K562 (cell line): ENCODE measurements at regions not wholly inside any gene's neighbourhood (a gene's known extent, or its start where the extent isn't known, plus 50 kb on each side); places are given as distances from the start of the nearest gene placed in this dataset.

Experiments used
- ATAC-seq: fragments of 200-7000 bp; cut with Tn5 transposase; 3 replicates; pipeline ENCODE4 v1.9.1; 2020; ENCODE audit warnings: moderate library complexity
- BruUV-seq: library from RNA; stranded (reverse); fragments of 400-500 nt; replicated peaks from 2 replicates; lab custom pipeline; 2021; lab: Mats Ljungman, UMichigan
- CTCF ChIA-PET: fragments of 300-600 bp; formaldehyde crosslinking; extraction: SDS; loops from one replicate; lab custom pipeline; 2021; ENCODE audit warnings: low intra/inter-chr PET ratio; lab: Yijun Ruan, JAX
- POLR2A ChIA-PET: fragments of 300-600, 350-650 bp; sonication (Branson Sonifier 250); formaldehyde crosslinking; extraction: SDS; loops from one replicate; lab custom pipeline; 2021; ENCODE audit warnings: antibody characterized with exemption, inconsistent platforms; lab: Yijun Ruan, JAX
- DNase-seq, 4 experiments: peaks; one replicate each; pipeline versions ENCODE4 v3.0.0 to v3.0.0-alpha.2; 2011 to 2018; ENCODE audit warnings: low spot score in 3 of 4, mixed read lengths in 3 of 4; ENCODE audit errors: extremely low read depth in 1 of 4
- FAIRE-seq: peaks from 2 replicates; lab custom pipeline; 2011; peaks lifted over from hg19 to GRCh38; lab: Jason Lieb, UNC
- H2AFZ ChIP-seq: 2 replicates; pipeline ENCODE4 v1.6.0; 2011; ENCODE audit warnings: low read depth, low read length, control low read depth, inconsistent platforms
- H3K27ac ChIP-seq: fragments of 200-600 bp; 3 replicates; pipeline ENCODE4 v1.8.0; 2011; ENCODE audit warnings: low read depth, mild to moderate bottlenecking, control low read depth, inconsistent platforms, low read length, moderate library complexity, mixed read lengths; ENCODE audit errors: extremely low read depth
- H3K27me3 ChIP-seq, 2 experiments: fragments of 300-600 bp in 1 of 2; 2 replicates in 1 of 2; 3 replicates in 1 of 2; pipeline versions ENCODE4 v1.6.0 to v1.8.0; 2011; ENCODE audit warnings: inconsistent platforms in 2 of 2, low read length in 2 of 2, mild to moderate bottlenecking in 1 of 2, mixed read lengths in 1 of 2, moderate library complexity in 1 of 2; ENCODE audit not compliant: control insufficient read depth in 2 of 2, insufficient read depth in 2 of 2
- H3K36me3 ChIP-seq: fragments of 300-600 bp; 3 replicates; pipeline ENCODE4 v1.8.0; 2011; ENCODE audit warnings: mild to moderate bottlenecking, low read length, inconsistent platforms; ENCODE audit not compliant: control insufficient read depth, insufficient read depth
- H3K4me1 ChIP-seq, 2 experiments: fragments of 200-600 bp in 1 of 2; replicated peaks in 1 of 2; 2 replicates in 1 of 2; 3 replicates in 1 of 2; pipeline versions ENCODE4 v1.5.1 to v1.8.0; 2011; ENCODE audit warnings: inconsistent platforms in 2 of 2, low read length in 2 of 2, mild to moderate bottlenecking in 1 of 2, mixed read lengths in 1 of 2, moderate library complexity in 1 of 2; ENCODE audit not compliant: control insufficient read depth in 2 of 2, insufficient read depth in 2 of 2
- H3K4me2 ChIP-seq: 2 replicates; pipeline ENCODE4 v1.6.1; 2011; ENCODE audit warnings: low read length, control low read depth, inconsistent platforms, mixed read lengths; ENCODE audit not compliant: insufficient read depth
- H3K4me3 ChIP-seq: fragments of 200-600 bp; sonication (generic), shearing (Covaris generic); 2 replicates; pipeline ENCODE4 v1.5.1; 2016; ENCODE audit warnings: control low read depth, inconsistent platforms
- H3K79me2 ChIP-seq: fragments of 200-600 bp; 3 replicates; pipeline ENCODE4 v1.8.0; 2011; ENCODE audit warnings: low read length, inconsistent platforms; ENCODE audit not compliant: control insufficient read depth, insufficient read depth
- H3K9ac ChIP-seq, 2 experiments: 2 replicates each; pipeline versions ENCODE4 v1.6.0 to v1.6.1; 2011; ENCODE audit warnings: low read depth in 2 of 2, low read length in 2 of 2, control low read depth in 1 of 2, inconsistent platforms in 1 of 2, mild to moderate bottlenecking in 1 of 2, mixed read lengths in 1 of 2; ENCODE audit not compliant: insufficient read depth in 1 of 2
- H3K9me1 ChIP-seq: one replicate; pipeline ENCODE4 v1.6.0; 2011; ENCODE audit warnings: inconsistent platforms, mild to moderate bottlenecking, low read length, moderate library complexity; ENCODE audit not compliant: control insufficient read depth, insufficient read depth
- H3K9me3 ChIP-seq: replicated peaks from 2 replicates; pipeline ENCODE4 v1.5.1; 2011; ENCODE audit warnings: low read depth, low read length, inconsistent platforms; ENCODE audit not compliant: control insufficient read depth, insufficient read depth
- H4K20me1 ChIP-seq: replicated peaks from 2 replicates; pipeline ENCODE4 v1.6.1; 2011; ENCODE audit warnings: low read length, inconsistent platforms, mixed read lengths; ENCODE audit not compliant: control insufficient read depth, insufficient read depth
- CBX8 ChIP-seq: fragments of 200-600 bp; sonication (generic); IDR thresholded peaks from 2 replicates; pipeline ENCODE4 v1.6.1; 2012; ENCODE audit warnings: borderline replicate concordance, mixed run types, low read depth, mild to moderate bottlenecking, moderate library complexity, mixed read lengths, low read length, control low read depth, inconsistent platforms; ENCODE audit not compliant: poor library complexity, severe bottlenecking; ENCODE audit errors: extremely low read depth
- CEBPG ChIP-seq, 3 experiments: fragments of 200-800 bp in 1 of 3; sonication (Bioruptor generic) in 1 of 3; sonication (generic) in 1 of 3; formaldehyde crosslinking in 1 of 3; IDR thresholded peaks in 2 of 3; conservative IDR thresholded peaks in 1 of 3; 2 replicates each; pipeline versions ENCODE4 v1.6.1 to v1.8.0; 2016 to 2022; ENCODE audit warnings: missing compliant biosample characterization in 2 of 3, missing genetic modification characterization in 2 of 3, mild to moderate bottlenecking in 1 of 3, missing genetic modification reagents in 1 of 3
- FOXO4 ChIP-seq: fragments of 450-650 bp; formaldehyde crosslinking; IDR thresholded peaks from 2 replicates; pipeline ENCODE4 v1.4.0; 2020; ENCODE audit warnings: mild to moderate bottlenecking, moderate library complexity
- KLF13 ChIP-seq: fragments of 450-650 bp; IDR thresholded peaks from 2 replicates; pipeline ENCODE4 v1.6.1; 2016; ENCODE audit warnings: missing genetic modification characterization, low read depth, mild to moderate bottlenecking, missing compliant biosample characterization, moderate library complexity, borderline replicate concordance
- MCM5 ChIP-seq: fragments of 450-650 bp; IDR thresholded peaks from 2 replicates; pipeline ENCODE4 v1.6.1; 2016; ENCODE audit warnings: low read depth
- PPARD ChIP-seq: fragments of 250-450 bp; sonication (Bioruptor Pico); IDR thresholded peaks from 2 replicates; pipeline ENCODE4 v1.8.0; 2022; ENCODE audit warnings: inconsistent platforms, mild to moderate bottlenecking, moderate library complexity
- RBFOX2 ChIP-seq: fragments of 200-400 bp; formaldehyde crosslinking; IDR thresholded peaks from 2 replicates; pipeline ENCODE4 v1.6.1; 2017; ENCODE audit warnings: low read depth, mild to moderate bottlenecking, low read length, moderate library complexity
- SMAD4 ChIP-seq: fragments of 250-450 bp; sonication (Bioruptor Pico); conservative IDR thresholded peaks from 2 replicates; pipeline ENCODE4 v1.8.0; 2021; ENCODE audit warnings: inconsistent platforms, mild to moderate bottlenecking, moderate library complexity
- SRF ChIP-seq, 2 experiments: fragments of 250-450, 450-650 bp in 1 of 2; sonication (Bioruptor Pico) in 1 of 2; sonication (generic) in 1 of 2; formaldehyde crosslinking; IDR thresholded peaks; 2 replicates each; pipeline versions ENCODE4 v1.5.0 to v1.5.1; 2020 to 2022; ENCODE audit warnings: mild to moderate bottlenecking in 1 of 2, missing genetic modification reagents in 1 of 2
- SRSF7 ChIP-seq: fragments of 200-400 bp; formaldehyde crosslinking; optimal IDR thresholded peaks from 2 replicates; pipeline ENCODE3; 2017; ENCODE audit warnings: mild to moderate bottlenecking, low read depth, low read length
- TBL1XR1 ChIP-seq, 2 experiments: IDR thresholded peaks; 2 replicates each; pipeline ENCODE4 v1.6.1; 2012; ENCODE audit warnings: improper control_type of control experiment in 2 of 2, low read length in 2 of 2, mild to moderate bottlenecking in 1 of 2
- ZFP91 ChIP-seq: sonication (generic); formaldehyde crosslinking; IDR thresholded peaks from 2 replicates; pipeline ENCODE4 v1.8.0; 2022; ENCODE audit warnings: mild to moderate bottlenecking, missing genetic modification reagents
- ZNF324 ChIP-seq: fragments of 250-450 bp; sonication (Bioruptor Pico); IDR thresholded peaks from 2 replicates; pipeline ENCODE4 v1.4.0; 2020; ENCODE audit warnings: mild to moderate bottlenecking
- WGBS: fragments of 100-300 bp; shearing (Covaris generic); methylation state at CpG from one replicate; pipeline ENCODE4 v1.1.6; 2016; ENCODE audit warnings: low coverage, mixed read lengths; ENCODE audit not compliant: insufficient coverage; ENCODE audit errors: missing lambda C conversion rate; 5-methylcytosine and 5-hydroxymethylcytosine counted together
- in situ Hi-C: fragments of 300-500 bp; cut with MboI; formaldehyde crosslinking; loops from 4 replicates; pipeline ENCODE4 v1.15.0; 2018; ENCODE audit warnings: inconsistent platforms, mixed read lengths
- intact Hi-C: fragments of 100-400 bp; cut with micrococcal nuclease; formaldehyde crosslinking; loops from 2 replicates; pipeline ENCODE4 v1.14.2; 2022

GRCh38 chr4:136680271-136680670 lies 852.0 kb downstream of the PCDH18 start:
- in situ Hi-C loops: no loop called here
- Histone ChIP-seq H3K4me2 (no peak overlapping the region), H2AFZ (no peak overlapping the region), H3K4me3 (no peak overlapping the region), H3K27ac (no peak overlapping the region), H3K79me2 (no peaks in the 10 kb centered on the region), H3K36me3 (no peaks in the 10 kb centered on the region), H3K9me1 (no peaks in the 10 kb centered on the region), H3K27me3 (no peaks in the 10 kb centered on the region), H4K20me1 (no peaks in the 10 kb centered on the region), H3K9me3 (no peaks in the 10 kb centered on the region), H3K9ac (no peak overlapping the region), H3K4me1 (no peaks in the 10 kb centered on the region)
- ATAC-seq (no peak), DNase-seq (no peak), FAIRE-seq (no peak)
- POLR2A ChIA-PET: no interaction called here
- intact Hi-C loops: no loop called here
- CTCF ChIA-PET: no interaction called here
- WGBS: 11% methylated on average over 1 of the region's 1 CpG
- no TSS peak for BruUV-seq
- TF ChIP-seq SRSF7: no peak
- TF ChIP-seq KLF13 (tag): no peak
- TF ChIP-seq FOXO4 (CRISPR knock-in tag): no peak
- TF ChIP-seq SRF (CRISPR knock-in tag; IDR thresholded peaks at IDR 0.05): no peak
- TF ChIP-seq CBX8: no peak
- TF ChIP-seq TBL1XR1 (IDR thresholded peaks at IDR 0.05; ENCODE audit: low read length in 2 of 2): no peak
- no peak for TF ChIP-seq CEBPG (CRISPR knock-in tag; IDR thresholded peaks at IDR 0.05)
- TF ChIP-seq CEBPG (tag; conservative IDR thresholded peaks at IDR 0.05 in 1 of 2, IDR thresholded peaks at IDR 0.05 in 1 of 2): no peak
- TF ChIP-seq ZNF324 (CRISPR knock-in tag): no peak
- TF ChIP-seq SMAD4 (CRISPR knock-in tag): no peak
- TF ChIP-seq PPARD: no peak
- TF ChIP-seq RBFOX2: no peak
- TF ChIP-seq MCM5: no peak
- TF ChIP-seq ZFP91 (CRISPR knock-in tag): no peak
